GM12878 (cell line): ENCODE measurements at regions not wholly inside any gene's neighbourhood (a gene's known extent, or its start where the extent isn't known, plus 50 kb on each side); places are given as distances from the start of the nearest gene placed in this dataset.

Source experiments
- ATAC-seq: fragments of 200-7000 bp; cut with Tn5 transposase; 3 replicates; pipeline ENCODE4 v1.9.1; 2020; ENCODE audit warnings: mild to moderate bottlenecking, moderate library complexity
- BruUV-seq: library from RNA; stranded (reverse); fragments of 400-500 nt; replicated peaks from 2 replicates; lab custom pipeline; 2021; lab: Mats Ljungman, UMichigan
- CTCF ChIA-PET: fragments of 300-600 bp; sonication (Branson Sonifier 250); formaldehyde crosslinking; extraction: SDS; loops from one replicate; lab custom pipeline; 2021; ENCODE audit warnings: inconsistent platforms; lab: Yijun Ruan, JAX
- POLR2A ChIA-PET: fragments of 350-600 bp; formaldehyde crosslinking; extraction: SDS; loops from one replicate; lab custom pipeline; 2021; ENCODE audit warnings: inconsistent platforms; lab: Charles Lee
- RAD21 ChIA-PET: fragments of 300-600 bp; sonication (Branson Sonifier 250); formaldehyde crosslinking; loops from one replicate; lab custom pipeline; 2023; ENCODE audit warnings: antibody characterized with exemption; ENCODE audit not compliant: unreplicated experiment; lab: Charles Lee
- SMC1A ChIA-PET: fragments of 300-600 bp; sonication (Branson Sonifier 250); formaldehyde crosslinking; loops from one replicate; lab custom pipeline; 2023; ENCODE audit not compliant: unreplicated experiment, uncharacterized antibody; lab: Charles Lee
- DNase-seq: peaks from one replicate; pipeline ENCODE4 v3.0.0-alpha.2; 2011; ENCODE audit warnings: low read depth, low spot score
- FAIRE-seq: peaks from 3 replicates; lab custom pipeline; 2011; peaks lifted over from hg19 to GRCh38; lab: Jason Lieb, UNC
- H2AFZ ChIP-seq: 2 replicates; pipeline ENCODE4 v1.6.0; 2011; ENCODE audit warnings: low read depth, low read length, control low read depth; ENCODE audit not compliant: control insufficient read depth
- H3K27ac ChIP-seq: 2 replicates; pipeline ENCODE4 v1.5.1; 2011; ENCODE audit warnings: control low read depth; ENCODE audit not compliant: control insufficient read depth, insufficient read depth
- H3K27me3 ChIP-seq, 2 experiments: replicated peaks in 1 of 2; 2 replicates each; pipeline versions ENCODE4 v1.6.0 to v1.6.1; 2011; ENCODE audit warnings: low read length in 1 of 2; ENCODE audit not compliant: control insufficient read depth in 2 of 2, insufficient read depth in 2 of 2
- H3K36me3 ChIP-seq, 2 experiments: 2 replicates each; pipeline ENCODE4 v1.5.1; 2011; ENCODE audit warnings: low read length in 1 of 2; ENCODE audit not compliant: control insufficient read depth in 2 of 2, insufficient read depth in 2 of 2
- H3K4me1 ChIP-seq: 2 replicates; pipeline ENCODE4 v1.6.1; 2011; ENCODE audit warnings: mild to moderate bottlenecking, low read length, moderate library complexity, mixed read lengths; ENCODE audit not compliant: control insufficient read depth, insufficient read depth
- H3K4me2 ChIP-seq: 2 replicates; pipeline ENCODE4 v1.6.0; 2011; ENCODE audit warnings: control low read depth; ENCODE audit not compliant: control insufficient read depth, insufficient read depth
- H3K4me3 ChIP-seq: fragments of 200-600 bp; sonication (generic); 2 replicates; pipeline ENCODE4 v1.5.1; 2016
- H3K79me2 ChIP-seq: 2 replicates; pipeline ENCODE4 v1.6.0; 2011; ENCODE audit warnings: low read length; ENCODE audit not compliant: control insufficient read depth, insufficient read depth
- H3K9ac ChIP-seq: 2 replicates; pipeline ENCODE4 v1.8.0; 2011; ENCODE audit warnings: low read length, control low read depth, mixed read lengths; ENCODE audit not compliant: control insufficient read depth, insufficient read depth
- H3K9me3 ChIP-seq: replicated peaks from 3 replicates; pipeline ENCODE4 v1.5.1; 2011; ENCODE audit warnings: mild to moderate bottlenecking, low read length; ENCODE audit not compliant: control insufficient read depth, insufficient read depth
- H4K20me1 ChIP-seq: 2 replicates; pipeline ENCODE4 v1.6.0; 2011; ENCODE audit not compliant: control insufficient read depth, insufficient read depth
- LARP7 ChIP-seq: fragments of 450-650 bp; IDR thresholded peaks from 2 replicates; pipeline ENCODE4 v1.6.1; 2017; ENCODE audit warnings: mild to moderate bottlenecking
- MTA2 ChIP-seq: fragments of 450-650 bp; IDR thresholded peaks from 2 replicates; pipeline ENCODE4 v1.6.1; 2016; ENCODE audit warnings: low read depth, mild to moderate bottlenecking, moderate library complexity
- SREBF1 ChIP-seq: IDR thresholded peaks from 2 replicates; pipeline ENCODE4 v1.6.1; 2012; ENCODE audit warnings: mild to moderate bottlenecking, low read length
- WRNIP1 ChIP-seq: IDR thresholded peaks from 2 replicates; pipeline ENCODE4 v1.6.1; 2011; ENCODE audit warnings: low read depth, low read length, improper control_type of control experiment, borderline replicate concordance
- WGBS: methylation state at CpG from one replicate; pipeline ENCODE4 v1.1.6; 2016; ENCODE audit warnings: low lambda C conversion rate; ENCODE audit not compliant: insufficient replicate concordance, insufficient coverage; ENCODE audit errors: missing lambda C conversion rate; 5-methylcytosine and 5-hydroxymethylcytosine counted together
- in situ Hi-C: fragments of 300-500 bp; cut with MboI; formaldehyde crosslinking; loops from 9 replicates; pipeline ENCODE4 v1.14.3; 2018; ENCODE audit warnings: mixed read lengths
- intact Hi-C: fragments of 100-400 bp; cut with micrococcal nuclease; formaldehyde crosslinking; loops from one replicate; pipeline ENCODE4 v1.14.2; 2022; ENCODE audit not compliant: unreplicated experiment
- TF ChIP-seq, protein P1 (sequence below): fragments of 450-650 bp; IDR thresholded peaks from 2 replicates; pipeline ENCODE4 v1.6.1; 2016; ENCODE audit warnings: mild to moderate bottlenecking
- TF ChIP-seq, protein P2 (sequence below): fragments of 150-350 bp; IDR thresholded peaks from 2 replicates; pipeline ENCODE4 v1.6.1; 2016; ENCODE audit warnings: low read depth, low read length

DNA sequence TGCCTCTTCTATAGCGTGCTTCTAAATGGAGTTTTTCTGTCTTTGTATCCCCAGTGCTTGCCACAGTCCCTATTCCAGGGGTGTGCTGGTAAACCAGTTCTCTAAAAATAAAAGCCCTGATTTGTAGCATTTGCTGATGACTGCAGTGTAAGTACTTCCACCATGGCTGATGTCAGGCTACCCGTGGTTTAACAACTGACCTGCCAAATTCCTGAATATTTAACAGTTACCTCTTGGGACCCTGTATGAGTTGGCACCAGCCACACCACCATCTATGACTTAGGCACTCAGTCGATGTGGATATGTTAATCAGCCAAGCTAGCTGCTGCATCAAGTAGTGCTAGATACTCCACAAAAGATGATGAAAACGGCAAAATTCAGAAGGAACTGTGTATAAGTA, 94.0 kb upstream of the MTNR1B start (continued):
- TF ChIP-seq, protein P1, sequence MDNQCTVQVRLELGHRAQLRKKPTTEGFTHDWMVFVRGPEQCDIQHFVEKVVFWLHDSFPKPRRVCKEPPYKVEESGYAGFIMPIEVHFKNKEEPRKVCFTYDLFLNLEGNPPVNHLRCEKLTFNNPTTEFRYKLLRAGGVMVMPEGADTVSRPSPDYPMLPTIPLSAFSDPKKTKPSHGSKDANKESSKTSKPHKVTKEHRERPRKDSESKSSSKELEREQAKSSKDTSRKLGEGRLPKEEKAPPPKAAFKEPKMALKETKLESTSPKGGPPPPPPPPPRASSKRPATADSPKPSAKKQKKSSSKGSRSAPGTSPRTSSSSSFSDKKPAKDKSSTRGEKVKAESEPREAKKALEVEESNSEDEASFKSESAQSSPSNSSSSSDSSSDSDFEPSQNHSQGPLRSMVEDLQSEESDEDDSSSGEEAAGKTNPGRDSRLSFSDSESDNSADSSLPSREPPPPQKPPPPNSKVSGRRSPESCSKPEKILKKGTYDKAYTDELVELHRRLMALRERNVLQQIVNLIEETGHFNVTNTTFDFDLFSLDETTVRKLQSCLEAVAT: no peak
- TF ChIP-seq MTA2: no peak
- TF ChIP-seq, protein P2, sequence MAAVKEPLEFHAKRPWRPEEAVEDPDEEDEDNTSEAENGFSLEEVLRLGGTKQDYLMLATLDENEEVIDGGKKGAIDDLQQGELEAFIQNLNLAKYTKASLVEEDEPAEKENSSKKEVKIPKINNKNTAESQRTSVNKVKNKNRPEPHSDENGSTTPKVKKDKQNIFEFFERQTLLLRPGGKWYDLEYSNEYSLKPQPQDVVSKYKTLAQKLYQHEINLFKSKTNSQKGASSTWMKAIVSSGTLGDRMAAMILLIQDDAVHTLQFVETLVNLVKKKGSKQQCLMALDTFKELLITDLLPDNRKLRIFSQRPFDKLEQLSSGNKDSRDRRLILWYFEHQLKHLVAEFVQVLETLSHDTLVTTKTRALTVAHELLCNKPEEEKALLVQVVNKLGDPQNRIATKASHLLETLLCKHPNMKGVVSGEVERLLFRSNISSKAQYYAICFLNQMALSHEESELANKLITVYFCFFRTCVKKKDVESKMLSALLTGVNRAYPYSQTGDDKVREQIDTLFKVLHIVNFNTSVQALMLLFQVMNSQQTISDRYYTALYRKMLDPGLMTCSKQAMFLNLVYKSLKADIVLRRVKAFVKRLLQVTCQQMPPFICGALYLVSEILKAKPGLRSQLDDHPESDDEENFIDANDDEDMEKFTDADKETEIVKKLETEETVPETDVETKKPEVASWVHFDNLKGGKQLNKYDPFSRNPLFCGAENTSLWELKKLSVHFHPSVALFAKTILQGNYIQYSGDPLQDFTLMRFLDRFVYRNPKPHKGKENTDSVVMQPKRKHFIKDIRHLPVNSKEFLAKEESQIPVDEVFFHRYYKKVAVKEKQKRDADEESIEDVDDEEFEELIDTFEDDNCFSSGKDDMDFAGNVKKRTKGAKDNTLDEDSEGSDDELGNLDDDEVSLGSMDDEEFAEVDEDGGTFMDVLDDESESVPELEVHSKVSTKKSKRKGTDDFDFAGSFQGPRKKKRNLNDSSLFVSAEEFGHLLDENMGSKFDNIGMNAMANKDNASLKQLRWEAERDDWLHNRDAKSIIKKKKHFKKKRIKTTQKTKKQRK: no peak

GRCh38 chr11:92879086-92879485, 90.4 kb upstream of the MTNR1B start:
- H3K36me3 ChIP-seq: no peaks in the 10 kb centered on the region
- no peak overlapping the region for H3K4me2 ChIP-seq
- H3K4me1 ChIP-seq: no peaks in the 10 kb centered on the region
- peaks cover 0 to 2% of the 10 kb centered on the region in 2 experiments; a peak in 2 of 4 replicates for H3K27me3 ChIP-seq
- ATAC-seq: no peak
- no TSS peak for BruUV-seq
- ChIA-PET POLR2A (no interaction called here), RAD21 (no interaction called here), CTCF (no interaction called here), SMC1A (no interaction called here)
- no peaks in the 10 kb centered on the region for H4K20me1 ChIP-seq
- intact Hi-C loops (no loop called here), in situ Hi-C loops (no loop called here)
- no peak for TF ChIP-seq LARP7
- TF ChIP-seq SREBF1: no peak
- TF ChIP-seq WRNIP1: no peak
- no peaks in the 10 kb centered on the region for H3K79me2 ChIP-seq
- WGBS: 62% methylated on average over 4 of the region's 4 CpGs
- H3K9ac ChIP-seq: no peak overlapping the region
- DNase-seq: no peak
- no peak overlapping the region for H3K4me3 ChIP-seq
- no peak for FAIRE-seq
- no peaks in the 10 kb centered on the region for H3K9me3 ChIP-seq
- no peak overlapping the region for H2AFZ ChIP-seq
- H3K27ac ChIP-seq: no peak overlapping the region
